ENCODE measurements at regions not wholly inside any gene's neighbourhood (a gene's known extent, or its start where the extent isn't known, plus 50 kb on each side); places are given as distances from the start of the nearest gene placed in this dataset.
"Not testable (repeated sequence)": the region's sequence is repeated elsewhere in the genome, so short reads cannot be mapped to it uniquely, and the experiment has no call there.

DNA sequence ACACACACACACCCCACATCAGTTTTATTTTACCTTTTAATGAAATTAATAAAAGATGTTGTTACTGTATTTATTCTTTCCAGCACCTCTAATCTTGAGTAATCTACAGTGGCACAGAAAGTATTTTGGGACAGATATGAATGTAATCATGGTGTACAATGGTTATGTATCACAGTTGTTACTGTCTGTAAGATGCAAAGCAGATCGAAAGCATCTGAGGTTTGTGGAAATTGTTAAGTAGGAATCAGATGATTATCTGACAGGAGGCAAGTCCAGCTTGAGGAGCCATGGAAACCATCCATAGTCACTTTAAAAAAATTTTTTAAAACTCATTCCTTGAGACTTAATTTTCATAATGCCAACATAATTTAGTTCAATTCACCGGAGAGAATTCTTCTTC is 636.3 kb upstream of the MARCKS start:
- 83 to 87% (median 85%) methylated on average over 2 of the region's 2 CpGs for WGBS, 3 donors
- Histone ChIP-seq H3K4me3 (no peak overlapping the region), H3K9me3 (no peaks in the 10 kb centered on the region), H3K27ac (no peak overlapping the region), H3K4me1 (ENCODE audit: insufficient read depth) (no peaks in the 10 kb centered on the region), H3K36me3 (no peaks in the 10 kb centered on the region), H3K27me3 (no peaks in the 10 kb centered on the region)
- DNase-seq: no peak
- TF ChIP-seq EP300 (IDR thresholded peaks at IDR 0.05): no peak
- no peak for TF ChIP-seq POLR2A (IDR thresholded peaks at IDR 0.05)
- TF ChIP-seq CTCF (IDR thresholded peaks at IDR 0.05): no peak
- intact Hi-C loops (cut with DNase I): no loop called here

GRCh38 chr6:113221850-113222249 is 635.3 kb upstream of the MARCKS start:
- WGBS, 3 donors: 81 to 87% (median 85%) methylated on average over 20 of the region's 20 CpGs
- DNase-seq: no peak
- TF ChIP-seq EP300 (IDR thresholded peaks at IDR 0.05): no peak
- TF ChIP-seq CTCF (IDR thresholded peaks at IDR 0.05): no peak
- TF ChIP-seq POLR2A (IDR thresholded peaks at IDR 0.05): no peak
- H3K4me1 ChIP-seq (ENCODE audit: insufficient read depth): no peaks in the 10 kb centered on the region
- no peaks in the 10 kb centered on the region for H3K36me3 ChIP-seq
- no peak overlapping the region for H3K4me3 ChIP-seq
- no peak overlapping the region for H3K27ac ChIP-seq
- intact Hi-C loops (cut with DNase I): no loop called here
- H3K27me3 ChIP-seq: no peaks in the 10 kb centered on the region
- no peaks in the 10 kb centered on the region for H3K9me3 ChIP-seq

DNA sequence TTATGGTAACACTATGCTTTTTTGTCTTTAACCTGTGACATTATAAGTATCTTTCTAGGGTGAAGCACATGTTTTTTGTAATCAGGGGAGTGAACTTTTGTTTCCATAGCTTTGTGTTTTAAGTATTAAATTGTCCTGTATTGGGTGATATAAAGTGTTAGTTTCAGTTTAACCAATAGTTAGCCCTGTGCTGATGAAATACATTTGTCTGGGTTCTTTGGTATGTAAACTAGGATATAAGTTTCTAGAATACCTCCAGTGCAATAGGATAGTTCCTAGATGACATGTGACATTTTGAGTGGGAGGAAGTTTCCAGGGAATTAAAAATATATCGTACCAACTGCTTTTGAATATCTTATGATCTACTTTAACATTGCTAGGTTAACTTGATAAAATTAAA is 611.0 kb upstream of the MARCKS start:
- no peaks in the 10 kb centered on the region for H3K9me3 ChIP-seq
- H3K36me3 ChIP-seq: no peaks in the 10 kb centered on the region
- H3K4me3 ChIP-seq: no peak overlapping the region
- intact Hi-C loops (cut with DNase I): no loop called here
- TF ChIP-seq CTCF (IDR thresholded peaks at IDR 0.05): no peak
- TF ChIP-seq POLR2A (IDR thresholded peaks at IDR 0.05): no peak
- TF ChIP-seq EP300 (IDR thresholded peaks at IDR 0.05): no peak
- no peak overlapping the region for H3K27ac ChIP-seq
- H3K27me3 ChIP-seq: no peaks in the 10 kb centered on the region
- 52 to 53% (median 53%) methylated on average over 1 of the region's 1 CpG for WGBS, 3 donors
- H3K4me1 ChIP-seq (ENCODE audit: insufficient read depth): no peaks in the 10 kb centered on the region
- no peak for DNase-seq

DNA sequence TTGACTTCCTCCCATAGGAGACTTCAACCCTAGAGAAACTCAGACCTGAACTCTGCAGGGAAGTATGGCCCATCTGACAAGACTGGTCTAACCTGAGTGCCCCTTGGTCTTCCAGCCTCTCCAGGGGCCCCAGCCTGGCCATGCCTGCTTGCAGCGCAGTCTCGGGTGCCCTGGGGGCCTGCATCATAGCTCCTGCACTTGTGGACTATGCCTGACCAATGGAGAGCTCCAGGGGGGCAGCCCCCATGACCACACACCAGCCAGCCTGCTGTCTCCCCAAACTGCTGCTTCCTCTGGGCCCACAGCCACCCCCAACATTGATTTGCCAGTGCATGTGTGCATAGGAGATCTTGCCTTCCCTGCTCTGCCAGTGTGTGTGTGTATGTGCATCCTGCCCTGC is 608.6 kb upstream of the MARCKS start:
- intact Hi-C loops (cut with DNase I): no loop called here

GRCh38 chr6:113254194-113254593 is 603.0 kb upstream of the MARCKS start:
- H3K27me3 ChIP-seq; H3K4me3 ChIP-seq; H3K27ac ChIP-seq; H3K36me3 ChIP-seq; DNase-seq; H3K4me1 ChIP-seq (ENCODE audit: insufficient read depth); intact Hi-C loops (cut with DNase I); H3K9me3 ChIP-seq: not testable (repeated sequence)

More for the DNA sequence above, 608.6 kb upstream of the MARCKS start:
- no peak for TF ChIP-seq POLR2A (IDR thresholded peaks at IDR 0.05)
- TF ChIP-seq CTCF (IDR thresholded peaks at IDR 0.05): no peak
- no peak for TF ChIP-seq EP300 (IDR thresholded peaks at IDR 0.05)
- Histone ChIP-seq H3K36me3 (no peaks in the 10 kb centered on the region), H3K27ac (no peak overlapping the region), H3K4me1 (ENCODE audit: insufficient read depth) (no peaks in the 10 kb centered on the region), H3K4me3 (no peak overlapping the region), H3K9me3 (no peaks in the 10 kb centered on the region), H3K27me3 (no peaks in the 10 kb centered on the region)
- WGBS, 3 donors: 75 to 100% (median 94%) methylated on average over 2 of the region's 2 CpGs
- DNase-seq: no peak

All from ovary (tissue), 7 donors.